Inflammatory macrophage treated with lipopolysaccharide for 4 hours (primary cell): ENCODE measurements at regions not wholly inside any gene's neighbourhood (a gene's known extent, or its start where the extent isn't known, plus 50 kb on each side); places are given as distances from the start of the nearest gene placed in this dataset.
A peak's percentile ranks its signal among the peaks of the same experiment; 100 is the strongest.
"Not testable (repeated sequence)": the region's sequence is repeated elsewhere in the genome, so short reads cannot be mapped to it uniquely, and the experiment has no call there.

Source experiments
- DNase-seq: peaks from one replicate; pipeline ENCODE4 v3.0.0-alpha.2; 2020

GRCh38 chr13:44810061-44810840 is 179.0 kb downstream of the NUFIP1 start:
- no peak for DNase-seq

GRCh38 chr13:44809190-44809589 is 180.1 kb downstream of the NUFIP1 start:
- DNase-seq: no peak

GRCh38 chr13:44808185-44808584 is 181.1 kb downstream of the NUFIP1 start:
- DNase-seq: peak; percentile 20

- DNase-seq: no peak
Observed at GRCh38 chr13:44807449-44808034, 181.7 kb downstream of the NUFIP1 start.

- no peak for DNase-seq
Observed at GRCh38 chr13:44806826-44807225, 182.4 kb downstream of the NUFIP1 start.

- no peak for DNase-seq
Observed at GRCh38 chr13:44805585-44805984, 183.7 kb downstream of the NUFIP1 start.

- no peak for DNase-seq
Observed at GRCh38 chr13:44803390-44803789, 185.9 kb downstream of the NUFIP1 start.

GRCh38 chr13:44802491-44802890 is 186.8 kb downstream of the NUFIP1 start:
- peak; percentile 47 for DNase-seq

- peak; percentile 78 for DNase-seq
Observed at GRCh38 chr13:44801990-44802389, 187.3 kb downstream of the NUFIP1 start.

- DNase-seq: no peak
Observed at GRCh38 chr13:44800626-44801025, 188.6 kb downstream of the NUFIP1 start.

GRCh38 chr13:44797685-44798084 is 191.6 kb downstream of the NUFIP1 start:
- no peak for DNase-seq

GRCh38 chr13:44796597-44797490 is 192.4 kb downstream of the NUFIP1 start:
- DNase-seq: peak; percentile 34

- DNase-seq: not testable (repeated sequence)
Observed at GRCh38 chr13:44796039-44796438, 193.2 kb downstream of the NUFIP1 start.

- DNase-seq: no peak
Observed at GRCh38 chr13:44795176-44795575, 194.1 kb downstream of the NUFIP1 start.

GRCh38 chr13:44792096-44792495 is 197.2 kb downstream of the NUFIP1 start:
- DNase-seq: peak; percentile 48

- no peak for DNase-seq
Observed at GRCh38 chr13:44790289-44790688, 199.0 kb downstream of the NUFIP1 start.

- no peak for DNase-seq
Observed at GRCh38 chr13:44787617-44788016, 201.7 kb downstream of the NUFIP1 start.

- peak; percentile 42 for DNase-seq
Observed at GRCh38 chr13:44786756-44787155, 202.5 kb downstream of the NUFIP1 start.

GRCh38 chr13:44785401-44785800 is 203.9 kb downstream of the NUFIP1 start:
- no peak for DNase-seq

- no peak for DNase-seq
Observed at GRCh38 chr13:44784708-44785080, 204.6 kb downstream of the NUFIP1 start.

GRCh38 chr13:44783994-44784707 is 205.1 kb downstream of the NUFIP1 start:
- DNase-seq: no peak

GRCh38 chr13:44780591-44781280 is 204.6 kb upstream of the TSC22D1 start:
- no peak for DNase-seq
